ENCODE measurements at regions not wholly inside any gene's neighbourhood (a gene's known extent, or its start where the extent isn't known, plus 50 kb on each side); places are given as distances from the start of the nearest gene placed in this dataset.

GRCh38 chr2:78063246-78064020 lies 541.3 kb upstream of the LRRTM4 start:
- no peak for TF ChIP-seq CTCF (IDR thresholded peaks at IDR 0.05)
- no peak for TF ChIP-seq EP300 (IDR thresholded peaks at IDR 0.05; ENCODE audit: low read depth)
- no peak for TF ChIP-seq POLR2A (IDR thresholded peaks at IDR 0.05)

Data from transverse colon (tissue), 3 donors.